Mucosa of descending colon (tissue), 3 donors: ENCODE measurements at regions not wholly inside any gene's neighbourhood (a gene's known extent, or its start where the extent isn't known, plus 50 kb on each side); places are given as distances from the start of the nearest gene placed in this dataset.
"Not testable (repeated sequence)": the region's sequence is repeated elsewhere in the genome, so short reads cannot be mapped to it uniquely, and the experiment has no call there.

Experiments used
- ATAC-seq: fragments of 200-7000 bp; cut with Tn5 transposase; one replicate; pipeline ENCODE4 v1.9.1; 2020; ENCODE audit warnings: mild to moderate bottlenecking, moderate library complexity
- DNase-seq, 3 donors: peaks; one replicate each; pipeline ENCODE4 v3.0.0-alpha.2; 2020
- H3K36me3 ChIP-seq: fragments of 200-600 bp; one replicate; pipeline ENCODE4 v1.8.0; 2021; ENCODE audit warnings: low read depth, mild to moderate bottlenecking
- H3K4me1 ChIP-seq: fragments of 200-600 bp; one replicate; pipeline ENCODE4 v1.8.0; 2021; ENCODE audit warnings: low read depth, mild to moderate bottlenecking
- H3K4me3 ChIP-seq: fragments of 200-600 bp; one replicate; pipeline ENCODE4 v1.8.0; 2021; ENCODE audit warnings: mild to moderate bottlenecking
- H3K9me3 ChIP-seq: fragments of 200-600 bp; one replicate; pipeline ENCODE4 v1.8.0; 2021; ENCODE audit warnings: mild to moderate bottlenecking
- intact Hi-C, 2 donors: fragments of 100-400 bp; cut with DNase I in 1 of 2; cut with micrococcal nuclease in 1 of 2; formaldehyde crosslinking; loops; one replicate each; pipeline versions ENCODE4 v1.11.0 to v1.11.1; 2022; cut with DNase I, micrococcal nuclease
- TF ChIP-seq, protein P1 (sequence below): fragments of 200-600 bp; IDR thresholded peaks from one replicate; pipeline ENCODE4 v1.8.0; 2022; ENCODE audit warnings: antibody characterized with exemption, mild to moderate bottlenecking
- donor health status: DM: no; HTN: no; CAD: no; lungs with moderate emphysema.
- donor health status: DM: no; HTN: no; CAD: no.
- donor health status: DM: no; HTN: yes; CAD: no.

DNA sequence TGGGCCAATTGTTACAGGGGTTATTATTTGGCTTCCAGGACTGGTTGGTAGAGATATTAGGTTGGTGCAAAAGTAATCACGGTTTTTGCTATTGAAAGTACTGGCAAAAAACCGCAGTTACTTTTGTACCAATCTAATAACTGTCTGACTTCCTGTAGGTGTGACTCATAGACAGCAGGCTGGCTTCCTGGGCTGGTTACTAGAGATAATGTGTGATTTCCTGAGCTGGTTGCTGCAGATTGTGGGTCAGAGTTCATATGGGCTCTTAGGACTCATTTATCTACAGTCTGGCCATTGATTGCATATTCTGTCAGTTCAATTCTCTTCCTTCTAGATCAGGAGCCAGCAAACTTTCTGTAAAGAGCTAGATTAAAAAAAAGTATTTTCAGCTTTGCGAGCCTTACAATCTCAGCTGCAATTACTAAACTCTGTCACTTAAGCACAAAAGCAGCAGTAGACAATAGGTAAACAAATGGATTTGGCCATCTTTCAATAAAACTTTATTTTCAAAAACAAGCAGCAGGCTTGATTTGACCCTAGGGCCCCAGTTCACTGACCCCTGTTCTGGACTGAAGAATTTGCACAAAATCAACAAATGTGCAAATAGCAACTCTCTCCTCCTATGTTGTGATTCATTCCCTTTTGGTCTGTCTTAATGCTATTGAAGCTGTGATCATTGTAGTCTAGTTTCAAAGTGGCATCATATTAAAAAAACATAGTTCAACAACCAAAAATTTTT is 50.8 kb upstream of the BOD1L1 start:
- intact Hi-C loops, result no loop called here
- Histone ChIP-seq H3K4me1 (no peaks in the 10 kb centered on the region), H3K9me3 (no peaks in the 10 kb centered on the region), H3K36me3 (no peaks in the 10 kb centered on the region), H3K4me3 (no peak overlapping the region)
- ATAC-seq (no peak), DNase-seq (no peak)
- TF ChIP-seq, protein P1, sequence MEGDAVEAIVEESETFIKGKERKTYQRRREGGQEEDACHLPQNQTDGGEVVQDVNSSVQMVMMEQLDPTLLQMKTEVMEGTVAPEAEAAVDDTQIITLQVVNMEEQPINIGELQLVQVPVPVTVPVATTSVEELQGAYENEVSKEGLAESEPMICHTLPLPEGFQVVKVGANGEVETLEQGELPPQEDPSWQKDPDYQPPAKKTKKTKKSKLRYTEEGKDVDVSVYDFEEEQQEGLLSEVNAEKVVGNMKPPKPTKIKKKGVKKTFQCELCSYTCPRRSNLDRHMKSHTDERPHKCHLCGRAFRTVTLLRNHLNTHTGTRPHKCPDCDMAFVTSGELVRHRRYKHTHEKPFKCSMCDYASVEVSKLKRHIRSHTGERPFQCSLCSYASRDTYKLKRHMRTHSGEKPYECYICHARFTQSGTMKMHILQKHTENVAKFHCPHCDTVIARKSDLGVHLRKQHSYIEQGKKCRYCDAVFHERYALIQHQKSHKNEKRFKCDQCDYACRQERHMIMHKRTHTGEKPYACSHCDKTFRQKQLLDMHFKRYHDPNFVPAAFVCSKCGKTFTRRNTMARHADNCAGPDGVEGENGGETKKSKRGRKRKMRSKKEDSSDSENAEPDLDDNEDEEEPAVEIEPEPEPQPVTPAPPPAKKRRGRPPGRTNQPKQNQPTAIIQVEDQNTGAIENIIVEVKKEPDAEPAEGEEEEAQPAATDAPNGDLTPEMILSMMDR, result no peak

DNA sequence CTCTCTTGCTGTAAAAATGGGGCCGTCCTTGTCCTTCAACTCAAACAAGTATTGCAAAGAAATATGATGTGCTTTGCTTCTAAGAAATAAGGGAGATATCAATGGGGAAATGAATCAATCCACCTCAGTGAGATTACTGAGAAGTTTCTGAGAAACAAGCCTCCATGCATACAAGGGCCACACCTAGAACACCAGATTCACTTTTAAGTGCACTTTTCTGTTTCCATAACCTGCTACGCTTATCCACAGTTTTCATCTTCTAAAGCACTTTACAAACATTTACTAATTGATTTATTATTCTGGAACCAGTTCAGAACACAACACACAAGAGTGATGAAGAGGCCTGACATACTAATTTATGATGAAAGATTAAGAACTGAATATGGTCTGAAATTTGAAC is 54.0 kb upstream of the BOD1L1 start:
- DNase-seq (no peak), ATAC-seq (no peak)
- Histone ChIP-seq H3K9me3 (no peaks in the 10 kb centered on the region), H3K4me1 (no peaks in the 10 kb centered on the region), H3K4me3 (no peak overlapping the region), H3K36me3 (no peaks in the 10 kb centered on the region)
- TF ChIP-seq, protein P1, result no peak
- intact Hi-C loops, result no loop called here

DNA sequence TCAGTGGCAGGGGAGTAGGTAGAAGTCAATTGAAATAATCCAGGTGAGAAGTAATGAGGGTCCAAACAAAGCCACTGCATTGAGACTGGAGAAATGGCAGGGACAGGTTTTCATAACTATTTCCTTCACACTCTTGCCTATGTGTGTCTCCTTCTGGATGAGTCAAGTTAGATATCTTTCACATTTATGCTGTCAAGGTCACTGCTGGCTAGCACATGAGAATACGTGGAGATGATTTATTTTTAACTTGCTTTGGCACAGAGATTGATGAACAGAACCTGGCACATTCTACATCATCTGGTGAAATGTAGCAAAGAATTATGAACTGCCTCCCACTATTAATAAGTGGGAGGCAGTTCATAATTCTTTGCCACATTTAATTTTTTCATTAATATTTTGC is 66.7 kb upstream of the BOD1L1 start:
- no peak for ATAC-seq
- H3K9me3 ChIP-seq, result no peaks in the 10 kb centered on the region
- no peak overlapping the region for H3K4me3 ChIP-seq
- no peaks in the 10 kb centered on the region for H3K36me3 ChIP-seq
- TF ChIP-seq, protein P1, result no peak
- intact Hi-C loops, result no loop called here
- no peaks in the 10 kb centered on the region for H3K4me1 ChIP-seq
- no peak for DNase-seq

DNA sequence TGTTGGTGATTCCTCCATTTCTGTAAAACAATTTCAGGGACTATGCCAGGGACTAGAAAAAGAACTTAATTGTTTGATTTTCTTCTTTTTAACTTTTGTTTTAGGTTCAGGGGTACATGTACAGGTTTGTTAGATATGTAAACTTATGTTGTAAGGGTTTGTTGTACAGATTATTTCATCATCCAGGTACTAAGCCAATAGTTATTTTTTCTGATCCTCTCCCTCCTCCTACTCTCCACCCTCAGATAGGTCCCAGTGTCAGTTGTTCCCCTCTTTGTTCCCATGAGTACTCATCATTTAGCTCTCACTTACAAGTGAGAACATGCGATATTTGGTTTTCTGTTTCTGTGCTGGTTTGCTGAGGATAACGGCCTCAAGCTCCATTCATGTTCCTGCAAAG is 70.8 kb upstream of the BOD1L1 start:
- H3K9me3 ChIP-seq, result no peaks in the 10 kb centered on the region
- no peak for ATAC-seq
- H3K4me3 ChIP-seq, result no peak overlapping the region
- no peak for DNase-seq
- intact Hi-C loops, result no loop called here
- TF ChIP-seq, protein P1, result no peak
- H3K4me1 ChIP-seq, result no peaks in the 10 kb centered on the region
- no peaks in the 10 kb centered on the region for H3K36me3 ChIP-seq

DNA sequence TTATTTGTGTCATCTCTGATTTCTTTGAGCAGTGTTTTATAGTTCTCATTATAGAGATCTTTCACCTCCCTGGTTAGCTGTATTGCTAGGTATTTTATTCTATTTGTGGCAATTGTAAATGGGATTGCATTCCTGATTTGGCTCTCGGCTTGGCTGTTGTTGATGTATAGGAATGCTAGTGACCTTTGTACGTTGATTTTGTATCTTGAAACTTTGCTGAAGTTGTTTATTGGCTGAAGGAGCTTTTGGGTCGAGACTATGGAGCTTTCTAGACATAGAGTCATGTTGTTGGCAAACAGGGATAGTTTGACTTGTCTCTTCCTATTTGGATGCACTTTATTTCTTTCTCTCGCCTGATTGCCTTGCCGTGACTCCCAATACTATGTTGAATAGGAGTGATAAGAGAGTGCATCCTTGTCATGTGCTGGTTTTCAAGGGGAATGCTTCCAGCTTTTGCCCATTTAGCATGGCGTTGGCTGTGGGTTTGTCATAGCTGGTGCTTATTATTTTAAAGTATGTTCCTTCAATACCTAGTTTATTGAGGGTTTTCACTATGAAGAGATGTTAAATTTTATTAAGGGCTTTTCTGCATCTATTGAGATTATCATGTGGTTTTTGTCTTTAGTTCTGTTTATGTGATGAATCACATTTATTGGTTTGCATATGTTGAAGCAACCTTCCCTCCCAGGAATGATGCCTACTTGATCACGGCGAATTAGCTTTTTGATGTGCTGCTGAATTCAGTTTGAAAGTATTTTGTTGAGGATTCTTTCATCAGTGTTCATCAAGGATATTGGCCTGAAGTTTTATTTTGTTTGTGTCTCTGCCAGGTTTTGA is 72.7 kb upstream of the BOD1L1 start:
- TF ChIP-seq, protein P1, result no peak
- ATAC-seq, result no peak
- no peak overlapping the region for H3K4me3 ChIP-seq
- H3K36me3 ChIP-seq, result no peaks in the 10 kb centered on the region
- H3K9me3 ChIP-seq, result no peaks in the 10 kb centered on the region
- no peak for DNase-seq
- intact Hi-C loops, result no loop called here
- H3K4me1 ChIP-seq, result no peaks in the 10 kb centered on the region

DNA sequence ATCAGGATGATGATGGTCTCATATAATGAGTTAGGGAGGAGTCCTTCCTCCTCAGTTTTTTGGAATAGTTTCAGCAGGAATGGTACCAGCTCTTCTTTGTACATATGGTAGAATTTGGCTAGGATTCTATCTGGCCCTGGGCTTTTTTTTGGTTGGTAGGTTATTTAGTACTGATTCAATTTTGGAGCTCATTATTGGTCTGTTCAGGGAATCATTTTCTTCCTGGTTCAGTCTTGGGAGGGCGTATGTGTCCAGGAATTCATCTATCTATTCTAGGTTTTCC is 73.3 kb upstream of the BOD1L1 start:
- intact Hi-C loops, DNase-seq, H3K4me3 ChIP-seq, ATAC-seq, H3K36me3 ChIP-seq, H3K4me1 ChIP-seq, H3K9me3 ChIP-seq: not testable (repeated sequence)
